ENCODE measurements at regions not wholly inside any gene's neighbourhood (a gene's known extent, or its start where the extent isn't known, plus 50 kb on each side); places are given as distances from the start of the nearest gene placed in this dataset.
A peak's percentile ranks its signal among the peaks of the same experiment; 100 is the strongest.
"Not testable (repeated sequence)": the region's sequence is repeated elsewhere in the genome, so short reads cannot be mapped to it uniquely, and the experiment has no call there.

DNA sequence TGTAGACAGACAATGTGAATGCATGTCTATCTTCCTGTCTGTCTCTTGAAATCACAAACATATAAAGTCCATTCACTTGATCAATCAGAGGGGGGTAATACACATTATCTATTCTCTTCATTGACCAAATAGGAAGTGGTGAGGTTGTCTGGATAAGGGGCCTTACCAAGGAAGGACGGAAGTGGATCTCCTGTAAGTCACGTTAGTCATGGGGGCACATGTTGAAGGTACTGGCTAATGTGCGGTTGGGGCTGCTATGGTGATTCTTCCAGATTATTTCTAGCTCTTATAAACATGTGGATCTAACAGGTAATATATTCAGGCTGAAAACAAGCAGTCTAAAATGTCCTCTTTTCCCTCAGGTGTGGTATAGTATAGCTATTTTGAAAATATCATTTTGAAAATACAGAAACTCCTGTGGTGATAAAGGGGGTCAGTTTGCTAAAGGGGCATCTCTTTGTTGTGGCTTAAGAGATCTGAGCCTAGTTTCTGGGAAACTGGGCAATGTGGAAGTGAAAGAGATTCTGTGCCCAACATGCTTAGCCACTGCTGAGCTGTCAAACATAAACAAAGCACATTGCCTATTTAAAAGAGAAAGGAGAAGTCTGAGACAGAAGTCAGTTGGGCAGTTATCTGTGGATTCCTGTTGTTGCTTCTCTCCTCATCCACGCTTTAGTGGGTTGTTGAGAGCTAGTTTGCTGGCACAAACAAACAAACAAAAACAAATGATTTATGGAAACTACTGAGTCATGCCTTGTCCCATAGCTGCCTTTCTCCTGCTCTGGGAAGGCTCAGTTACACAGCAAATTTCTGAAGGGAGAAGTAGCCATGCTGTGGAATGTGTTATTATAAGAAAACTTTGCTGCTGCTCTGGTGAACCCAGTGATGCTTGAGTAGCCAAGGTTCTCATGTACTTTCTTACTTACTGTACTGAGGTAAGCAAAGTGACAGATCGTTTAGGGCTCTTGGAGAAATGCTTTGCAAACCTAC lies 166.9 kb downstream of the HLX start:
- DNase-seq (ENCODE audit: low read depth, low spot score): no peak
- TF ChIP-seq, protein P1, sequence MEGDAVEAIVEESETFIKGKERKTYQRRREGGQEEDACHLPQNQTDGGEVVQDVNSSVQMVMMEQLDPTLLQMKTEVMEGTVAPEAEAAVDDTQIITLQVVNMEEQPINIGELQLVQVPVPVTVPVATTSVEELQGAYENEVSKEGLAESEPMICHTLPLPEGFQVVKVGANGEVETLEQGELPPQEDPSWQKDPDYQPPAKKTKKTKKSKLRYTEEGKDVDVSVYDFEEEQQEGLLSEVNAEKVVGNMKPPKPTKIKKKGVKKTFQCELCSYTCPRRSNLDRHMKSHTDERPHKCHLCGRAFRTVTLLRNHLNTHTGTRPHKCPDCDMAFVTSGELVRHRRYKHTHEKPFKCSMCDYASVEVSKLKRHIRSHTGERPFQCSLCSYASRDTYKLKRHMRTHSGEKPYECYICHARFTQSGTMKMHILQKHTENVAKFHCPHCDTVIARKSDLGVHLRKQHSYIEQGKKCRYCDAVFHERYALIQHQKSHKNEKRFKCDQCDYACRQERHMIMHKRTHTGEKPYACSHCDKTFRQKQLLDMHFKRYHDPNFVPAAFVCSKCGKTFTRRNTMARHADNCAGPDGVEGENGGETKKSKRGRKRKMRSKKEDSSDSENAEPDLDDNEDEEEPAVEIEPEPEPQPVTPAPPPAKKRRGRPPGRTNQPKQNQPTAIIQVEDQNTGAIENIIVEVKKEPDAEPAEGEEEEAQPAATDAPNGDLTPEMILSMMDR (IDR thresholded peaks at IDR 0.05; ENCODE audit: low read depth, low read length): no peak
- POLR2A ChIA-PET: no interaction called here
- CTCF ChIA-PET: interaction anchor here (1.1 kb wide), 1 partner anchor 54 kb away, joined by 3 read pairs; no protein-coding TSS in a partner anchor
- Histone ChIP-seq H3K27ac (ENCODE audit: low read depth, low read length) (peak overlapping the region; percentile 47), H3K27me3 (ENCODE audit: control insufficient read depth, insufficient read depth, low read length) (no peaks in the 10 kb centered on the region), H3K4me3 (ENCODE audit: low read depth, low read length) (no peak overlapping the region), H3K9me3 (ENCODE audit: control insufficient read depth, insufficient read depth, low read length) (no peaks in the 10 kb centered on the region)

DNA sequence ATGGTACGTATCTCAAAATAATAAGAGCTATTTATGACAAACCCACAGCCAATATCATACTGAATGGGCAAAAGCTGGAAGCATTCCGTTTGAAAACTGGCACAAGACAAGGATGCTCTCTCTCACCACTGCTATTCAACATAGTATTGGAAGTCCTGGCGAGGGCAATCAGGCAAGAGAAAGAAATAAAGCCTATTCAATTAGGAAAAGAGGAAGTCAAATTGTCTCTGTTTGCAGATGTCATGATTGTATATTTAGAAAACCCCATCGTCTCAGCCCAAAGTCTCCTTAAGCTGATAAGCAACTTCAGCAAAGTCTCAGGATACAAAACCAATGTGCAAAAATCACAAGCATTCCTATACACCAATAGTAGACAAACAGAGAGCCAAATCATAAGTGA lies 172.1 kb downstream of the HLX start:
- POLR2A ChIA-PET; H3K27me3 ChIP-seq (ENCODE audit: control insufficient read depth, insufficient read depth, low read length); CTCF ChIA-PET; H3K27ac ChIP-seq (ENCODE audit: low read depth, low read length); H3K9me3 ChIP-seq (ENCODE audit: control insufficient read depth, insufficient read depth, low read length); DNase-seq (ENCODE audit: low read depth, low spot score); H3K4me3 ChIP-seq (ENCODE audit: low read depth, low read length): not testable (repeated sequence)

DNA sequence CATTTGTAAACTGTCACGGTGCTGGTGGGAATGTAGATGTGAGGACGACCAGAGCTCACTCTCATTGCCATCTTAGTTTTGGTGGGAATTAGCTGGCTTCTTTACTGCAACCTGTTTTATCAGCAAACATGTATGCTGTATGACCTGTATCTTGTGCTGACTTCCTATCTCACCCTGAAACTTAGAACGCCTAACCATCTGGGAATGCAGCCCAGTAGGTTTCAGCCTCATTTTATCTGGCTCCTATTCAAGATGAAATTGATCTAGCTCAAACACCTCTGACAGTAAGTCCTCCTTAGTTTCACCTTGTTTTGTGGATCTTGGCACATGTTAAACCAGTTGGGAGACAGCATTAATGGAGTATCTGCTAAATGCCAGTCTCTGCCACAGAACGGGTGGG lies 174.6 kb downstream of the HLX start:
- POLR2A ChIA-PET: no interaction called here
- no peaks in the 10 kb centered on the region for H3K9me3 ChIP-seq (ENCODE audit: control insufficient read depth, insufficient read depth, low read length)
- no peaks in the 10 kb centered on the region for H3K27me3 ChIP-seq (ENCODE audit: control insufficient read depth, insufficient read depth, low read length)
- no peak overlapping the region for H3K4me3 ChIP-seq (ENCODE audit: low read depth, low read length)
- TF ChIP-seq, protein P1 (IDR thresholded peaks at IDR 0.05; ENCODE audit: low read depth, low read length): no peak
- CTCF ChIA-PET: no interaction called here
- no peak for DNase-seq (ENCODE audit: low read depth, low spot score)
- H3K27ac ChIP-seq (ENCODE audit: low read depth, low read length): no peak overlapping the region

DNA sequence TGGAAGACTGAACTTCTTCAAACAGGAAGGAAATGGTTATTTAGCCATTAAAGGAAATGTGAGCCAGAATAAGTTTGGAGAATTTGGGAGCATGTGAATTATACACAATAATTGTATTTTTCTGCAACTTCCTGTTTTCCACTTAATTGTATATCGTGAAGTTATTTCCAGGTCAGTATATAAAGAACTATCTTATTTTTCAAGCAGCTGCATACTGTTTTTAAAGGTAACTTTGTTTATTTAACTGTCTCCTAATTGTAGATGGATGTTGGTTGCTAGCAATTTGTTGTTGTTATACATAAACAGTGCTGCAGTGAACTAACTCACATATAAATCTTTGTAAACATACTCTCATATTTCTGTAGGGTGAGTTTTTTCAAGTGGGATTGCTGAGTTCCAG lies 180.3 kb downstream of the HLX start:
- ChIA-PET POLR2A (no interaction called here), CTCF (no interaction called here)

DNA sequence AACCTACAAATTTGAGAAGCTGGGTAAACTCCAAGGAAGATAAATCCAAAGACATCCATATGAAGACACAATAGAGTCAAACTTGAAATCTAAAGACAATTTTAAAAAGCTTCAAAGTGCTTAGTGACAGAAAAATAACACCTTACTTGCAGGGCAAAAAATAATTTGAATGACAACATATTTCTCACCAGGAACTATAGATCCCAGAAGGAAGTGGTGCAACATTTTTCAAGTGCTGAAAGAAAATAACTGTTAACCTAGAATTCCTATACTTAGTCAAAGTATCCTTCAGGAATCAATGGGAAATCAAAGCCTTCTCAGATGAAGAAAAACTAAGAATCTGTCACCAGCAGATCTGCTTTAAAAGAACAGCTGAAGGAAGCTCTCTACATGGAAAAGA lies 184.4 kb downstream of the HLX start:
- POLR2A ChIA-PET: no interaction called here
- no peak overlapping the region for H3K4me3 ChIP-seq (ENCODE audit: low read depth, low read length)
- no peaks in the 10 kb centered on the region for H3K27me3 ChIP-seq (ENCODE audit: control insufficient read depth, insufficient read depth, low read length)
- DNase-seq (ENCODE audit: low read depth, low spot score): no peak
- no peak overlapping the region for H3K27ac ChIP-seq (ENCODE audit: low read depth, low read length)
- CTCF ChIA-PET: interaction anchor here (1.5 kb wide), 1 partner anchor 140 kb away, joined by 3 read pairs; no protein-coding TSS in a partner anchor
- TF ChIP-seq, protein P1 (IDR thresholded peaks at IDR 0.05; ENCODE audit: low read depth, low read length): no peak
- no peaks in the 10 kb centered on the region; the same call in 1 of the 2 replicates for H3K9me3 ChIP-seq (ENCODE audit: control insufficient read depth, insufficient read depth, low read length)

More for the DNA sequence above, 180.3 kb downstream of the HLX start:
- no peaks in the 10 kb centered on the region; the same call in 1 of the 2 replicates for H3K9me3 ChIP-seq (ENCODE audit: control insufficient read depth, insufficient read depth, low read length)
- TF ChIP-seq, protein P1 (IDR thresholded peaks at IDR 0.05; ENCODE audit: low read depth, low read length): no peak
- H3K27me3 ChIP-seq (ENCODE audit: control insufficient read depth, insufficient read depth, low read length): no peaks in the 10 kb centered on the region
- no peak for DNase-seq (ENCODE audit: low read depth, low spot score)
- no peak overlapping the region for H3K27ac ChIP-seq (ENCODE audit: low read depth, low read length)
- no peak overlapping the region for H3K4me3 ChIP-seq (ENCODE audit: low read depth, low read length)

Measured in AG04450 (cell line).